ENCODE measurements at regions not wholly inside any gene's neighbourhood (a gene's known extent, or its start where the extent isn't known, plus 50 kb on each side); places are given as distances from the start of the nearest gene placed in this dataset.

DNA sequence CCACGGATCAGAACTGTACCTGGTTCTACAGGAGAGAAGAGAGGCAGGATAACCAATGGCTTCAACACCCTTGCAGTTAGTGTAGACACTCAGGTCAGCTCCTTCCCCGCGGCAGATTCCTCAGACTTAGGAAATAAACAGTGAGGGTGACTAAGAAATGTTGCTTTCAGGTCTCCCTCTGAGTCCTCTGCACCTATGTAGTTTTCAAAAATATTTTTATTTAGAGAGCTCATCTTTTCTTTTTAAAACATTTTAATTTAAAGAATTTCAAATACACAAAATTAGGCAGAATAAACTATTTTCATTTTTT, 195.2 kb downstream of the KLF12 start:
- H3K4me3 ChIP-seq (ENCODE audit: insufficient read depth, low read depth, low read length): no peak overlapping the region
- DNase-seq (ENCODE audit: low read depth): peak; percentile 20
- H3K36me3 ChIP-seq (ENCODE audit: insufficient read depth, low read length): peaks cover 3% of the 10 kb centered on the region
- peaks cover 8% of the 10 kb centered on the region for H3K36me3 Mint-ChIP-seq (ENCODE audit: low read depth, unreplicated experiment)
- no peaks in the 10 kb centered on the region for H3K27me3 Mint-ChIP-seq (ENCODE audit: low read depth, unreplicated experiment)
- H3K4me3 Mint-ChIP-seq (ENCODE audit: unreplicated experiment): no peak overlapping the region
- TF ChIP-seq, protein P1, sequence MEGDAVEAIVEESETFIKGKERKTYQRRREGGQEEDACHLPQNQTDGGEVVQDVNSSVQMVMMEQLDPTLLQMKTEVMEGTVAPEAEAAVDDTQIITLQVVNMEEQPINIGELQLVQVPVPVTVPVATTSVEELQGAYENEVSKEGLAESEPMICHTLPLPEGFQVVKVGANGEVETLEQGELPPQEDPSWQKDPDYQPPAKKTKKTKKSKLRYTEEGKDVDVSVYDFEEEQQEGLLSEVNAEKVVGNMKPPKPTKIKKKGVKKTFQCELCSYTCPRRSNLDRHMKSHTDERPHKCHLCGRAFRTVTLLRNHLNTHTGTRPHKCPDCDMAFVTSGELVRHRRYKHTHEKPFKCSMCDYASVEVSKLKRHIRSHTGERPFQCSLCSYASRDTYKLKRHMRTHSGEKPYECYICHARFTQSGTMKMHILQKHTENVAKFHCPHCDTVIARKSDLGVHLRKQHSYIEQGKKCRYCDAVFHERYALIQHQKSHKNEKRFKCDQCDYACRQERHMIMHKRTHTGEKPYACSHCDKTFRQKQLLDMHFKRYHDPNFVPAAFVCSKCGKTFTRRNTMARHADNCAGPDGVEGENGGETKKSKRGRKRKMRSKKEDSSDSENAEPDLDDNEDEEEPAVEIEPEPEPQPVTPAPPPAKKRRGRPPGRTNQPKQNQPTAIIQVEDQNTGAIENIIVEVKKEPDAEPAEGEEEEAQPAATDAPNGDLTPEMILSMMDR (IDR thresholded peaks at IDR 0.05; ENCODE audit: insufficient read depth, low read depth, low read length): no peak
- TF ChIP-seq EZH2 (IDR thresholded peaks at IDR 0.05; ENCODE audit: insufficient read depth, low read length): no peak
- H3K27ac ChIP-seq (ENCODE audit: low read depth, low read length): peak overlapping the region; percentile 47
- peak overlapping the region; percentile 83 for H3K27ac Mint-ChIP-seq (ENCODE audit: unreplicated experiment)
- no peak overlapping the region for H2AFZ ChIP-seq (ENCODE audit: low read depth, low read length)
- H3K4me2 ChIP-seq (ENCODE audit: low read length): peak overlapping the region; percentile 76
- peaks cover 17% of the 10 kb centered on the region for H3K4me1 ChIP-seq (ENCODE audit: insufficient read depth, low read length)
- H3K9me3 Mint-ChIP-seq (ENCODE audit: unreplicated experiment): peaks cover 2% of the 10 kb centered on the region
- no peaks in the 10 kb centered on the region for H3K27me3 ChIP-seq (ENCODE audit: insufficient read depth, low read length)
- no peak for FAIRE-seq
- peaks cover 49% of the 10 kb centered on the region for H3K4me1 Mint-ChIP-seq (ENCODE audit: low read depth, unreplicated experiment)
- peaks cover 23% of the 10 kb centered on the region for H3K79me2 ChIP-seq (ENCODE audit: insufficient read depth, low read length)
- H4K20me1 ChIP-seq (ENCODE audit: insufficient read depth, low read length): peaks cover 15% of the 10 kb centered on the region
- peak overlapping the region; percentile 31 for H3K9ac ChIP-seq (ENCODE audit: low read length)
- H3K9me3 ChIP-seq (ENCODE audit: insufficient read depth, low read depth, low read length): no peaks in the 10 kb centered on the region

DNA sequence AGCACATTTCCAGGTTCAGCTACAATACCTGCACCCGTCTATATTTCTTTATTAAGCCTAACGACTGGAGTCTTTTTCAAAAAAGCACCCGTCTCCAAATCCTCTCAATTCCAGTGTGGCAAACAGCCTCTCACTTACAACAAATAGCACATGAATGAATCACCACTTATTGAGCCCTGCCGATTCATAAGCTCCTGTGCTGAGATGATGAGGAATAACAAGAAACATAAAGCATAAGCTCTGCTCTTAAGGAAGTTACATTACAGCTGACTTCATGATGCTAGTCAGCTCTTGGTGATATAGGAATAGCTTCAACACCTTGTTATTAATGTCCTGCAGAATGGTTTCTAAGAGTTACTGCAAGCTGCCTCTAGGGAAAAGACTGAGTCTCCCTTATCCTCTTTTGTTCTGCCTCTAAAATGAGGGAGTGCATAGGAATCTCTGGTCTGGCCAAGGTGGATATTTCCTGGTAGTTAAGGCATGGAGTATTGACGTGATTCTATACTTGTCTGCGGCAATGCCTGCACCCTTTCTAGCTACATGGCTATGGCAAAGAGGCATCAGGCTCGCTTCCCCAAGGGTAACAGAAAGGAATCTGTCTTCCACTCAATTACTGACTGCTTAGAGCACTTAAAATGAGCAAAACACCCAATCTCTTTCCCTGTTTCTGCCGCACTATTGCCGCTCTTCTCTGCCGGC, 195.7 kb downstream of the KLF12 start:
- H3K27me3 ChIP-seq (ENCODE audit: insufficient read depth, low read length): no peaks in the 10 kb centered on the region
- TF ChIP-seq EZH2 (IDR thresholded peaks at IDR 0.05; ENCODE audit: insufficient read depth, low read length): no peak
- TF ChIP-seq, protein P1 (IDR thresholded peaks at IDR 0.05; ENCODE audit: insufficient read depth, low read depth, low read length): no peak
- peaks cover 47% of the 10 kb centered on the region for H3K4me1 Mint-ChIP-seq (ENCODE audit: low read depth, unreplicated experiment)
- H4K20me1 ChIP-seq (ENCODE audit: insufficient read depth, low read length): peaks cover 11% of the 10 kb centered on the region
- no peaks in the 10 kb centered on the region for H3K27me3 Mint-ChIP-seq (ENCODE audit: low read depth, unreplicated experiment)
- H3K9me3 ChIP-seq (ENCODE audit: insufficient read depth, low read depth, low read length): no peaks in the 10 kb centered on the region
- H3K9ac ChIP-seq (ENCODE audit: low read length): peak overlapping the region; percentile 31
- H3K9me3 Mint-ChIP-seq (ENCODE audit: unreplicated experiment): peaks cover 2% of the 10 kb centered on the region
- peak overlapping the region; percentile 83 for H3K27ac Mint-ChIP-seq (ENCODE audit: unreplicated experiment)
- H3K4me3 Mint-ChIP-seq (ENCODE audit: unreplicated experiment): peak overlapping the region; percentile 65
- peak overlapping the region; percentile 76 for H3K4me2 ChIP-seq (ENCODE audit: low read length)
- no peak overlapping the region for H2AFZ ChIP-seq (ENCODE audit: low read depth, low read length)
- peaks cover 3% of the 10 kb centered on the region for H3K36me3 ChIP-seq (ENCODE audit: insufficient read depth, low read length)
- peak overlapping the region; percentile 47 for H3K27ac ChIP-seq (ENCODE audit: low read depth, low read length)
- H3K4me1 ChIP-seq (ENCODE audit: insufficient read depth, low read length): peaks cover 21% of the 10 kb centered on the region
- H3K79me2 ChIP-seq (ENCODE audit: insufficient read depth, low read length): peaks cover 23% of the 10 kb centered on the region
- H3K4me3 ChIP-seq (ENCODE audit: insufficient read depth, low read depth, low read length): no peak overlapping the region
- H3K36me3 Mint-ChIP-seq (ENCODE audit: low read depth, unreplicated experiment): peaks cover 8% of the 10 kb centered on the region
- FAIRE-seq (peak; percentile 96), DNase-seq (ENCODE audit: low read depth) (peak; percentile 93)

DNA sequence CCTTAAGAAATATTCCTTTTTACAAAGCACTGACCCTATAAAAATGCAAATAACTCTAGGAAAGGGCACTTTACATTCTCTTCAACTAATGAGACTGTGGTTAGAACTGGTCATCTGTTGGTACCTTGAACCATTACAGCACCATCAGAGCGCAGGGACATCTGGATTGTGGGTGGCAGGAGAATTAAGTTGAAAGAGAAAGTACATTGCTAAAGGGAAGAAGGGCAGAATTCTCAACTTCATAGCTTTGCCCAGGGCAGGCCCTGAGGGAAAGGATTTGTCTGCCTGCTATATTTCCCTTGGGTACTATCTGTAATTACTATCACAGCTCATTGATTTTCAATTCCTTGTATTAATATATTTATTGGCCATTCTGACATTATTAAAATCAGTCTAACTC, 196.8 kb downstream of the KLF12 start:
- Histone ChIP-seq H3K4me2 (ENCODE audit: low read length) (peak overlapping the region; percentile 76), H3K9ac (ENCODE audit: low read length) (no peak overlapping the region), H3K36me3 (ENCODE audit: insufficient read depth, low read length) (peaks cover 3% of the 10 kb centered on the region), H3K9me3 (ENCODE audit: insufficient read depth, low read depth, low read length) (no peaks in the 10 kb centered on the region), H2AFZ (ENCODE audit: low read depth, low read length) (no peak overlapping the region), H3K4me3 (ENCODE audit: insufficient read depth, low read depth, low read length) (no peak overlapping the region), H4K20me1 (ENCODE audit: insufficient read depth, low read length) (peaks cover 11% of the 10 kb centered on the region), H3K79me2 (ENCODE audit: insufficient read depth, low read length) (peaks cover 23% of the 10 kb centered on the region), H3K27me3 (ENCODE audit: insufficient read depth, low read length) (no peaks in the 10 kb centered on the region), H3K27ac (ENCODE audit: low read depth, low read length) (peak overlapping the region; percentile 47), H3K4me1 (ENCODE audit: insufficient read depth, low read length) (peaks cover 21% of the 10 kb centered on the region)
- TF ChIP-seq EZH2 (IDR thresholded peaks at IDR 0.05; ENCODE audit: insufficient read depth, low read length): no peak
- TF ChIP-seq, protein P1 (IDR thresholded peaks at IDR 0.05; ENCODE audit: insufficient read depth, low read depth, low read length): no peak
- H3K9me3 Mint-ChIP-seq (ENCODE audit: unreplicated experiment): peaks cover 2% of the 10 kb centered on the region
- no peak for FAIRE-seq
- peaks cover 44% of the 10 kb centered on the region for H3K4me1 Mint-ChIP-seq (ENCODE audit: low read depth, unreplicated experiment)
- no peaks in the 10 kb centered on the region for H3K27me3 Mint-ChIP-seq (ENCODE audit: low read depth, unreplicated experiment)
- H3K36me3 Mint-ChIP-seq (ENCODE audit: low read depth, unreplicated experiment): peaks cover 8% of the 10 kb centered on the region
- peak overlapping the region; percentile 83 for H3K27ac Mint-ChIP-seq (ENCODE audit: unreplicated experiment)
- DNase-seq (ENCODE audit: low read depth): peak; percentile 22
- H3K4me3 Mint-ChIP-seq (ENCODE audit: unreplicated experiment): no peak overlapping the region
